H1 (cell line): ENCODE measurements at regions not wholly inside any gene's neighbourhood (a gene's known extent, or its start where the extent isn't known, plus 50 kb on each side); places are given as distances from the start of the nearest gene placed in this dataset.

Source experiments
- BACH1 ChIP-seq: IDR thresholded peaks from 2 replicates; pipeline ENCODE4 v1.6.1; 2012; ENCODE audit warnings: low read length, improper control_type of control experiment
- CREB1 ChIP-seq: IDR thresholded peaks from 2 replicates; pipeline ENCODE4 v1.6.1; 2012; ENCODE audit warnings: inconsistent platforms
- KDM4A ChIP-seq: IDR thresholded peaks from one replicate; pipeline ENCODE4 v1.7.1; 2012; ENCODE audit warnings: low read depth, mild to moderate bottlenecking, moderate library complexity, low read length, inconsistent platforms; ENCODE audit not compliant: severe bottlenecking
- SAP30 ChIP-seq: fragments of 300-600 bp; sonication (generic); IDR thresholded peaks from 2 replicates; pipeline ENCODE4 v1.7.1; 2012; ENCODE audit warnings: low read length, moderate library complexity, mild to moderate bottlenecking, inconsistent platforms; ENCODE audit not compliant: insufficient read depth, insufficient replicate concordance
- SIN3A ChIP-seq, 2 experiments: IDR thresholded peaks in 1 of 2; conservative IDR thresholded peaks in 1 of 2; 2 replicates each; pipeline ENCODE4 v1.6.1; 2011 to 2012; ENCODE audit warnings: low read length in 2 of 2, improper control_type of control experiment in 1 of 2, low read depth in 1 of 2, mild to moderate bottlenecking in 1 of 2
- SIRT6 ChIP-seq: IDR thresholded peaks from one replicate; pipeline ENCODE4 v1.7.1; 2012; ENCODE audit warnings: low read length, inconsistent platforms
- SP2 ChIP-seq: IDR thresholded peaks from 2 replicates; pipeline ENCODE4 v1.6.1; 2012; ENCODE audit warnings: mild to moderate bottlenecking, low read length, inconsistent platforms
- TF ChIP-seq, protein P1 (sequence below): IDR thresholded peaks from 2 replicates; pipeline ENCODE4 v1.6.1; 2011; ENCODE audit warnings: low read length, improper control_type of control experiment

DNA sequence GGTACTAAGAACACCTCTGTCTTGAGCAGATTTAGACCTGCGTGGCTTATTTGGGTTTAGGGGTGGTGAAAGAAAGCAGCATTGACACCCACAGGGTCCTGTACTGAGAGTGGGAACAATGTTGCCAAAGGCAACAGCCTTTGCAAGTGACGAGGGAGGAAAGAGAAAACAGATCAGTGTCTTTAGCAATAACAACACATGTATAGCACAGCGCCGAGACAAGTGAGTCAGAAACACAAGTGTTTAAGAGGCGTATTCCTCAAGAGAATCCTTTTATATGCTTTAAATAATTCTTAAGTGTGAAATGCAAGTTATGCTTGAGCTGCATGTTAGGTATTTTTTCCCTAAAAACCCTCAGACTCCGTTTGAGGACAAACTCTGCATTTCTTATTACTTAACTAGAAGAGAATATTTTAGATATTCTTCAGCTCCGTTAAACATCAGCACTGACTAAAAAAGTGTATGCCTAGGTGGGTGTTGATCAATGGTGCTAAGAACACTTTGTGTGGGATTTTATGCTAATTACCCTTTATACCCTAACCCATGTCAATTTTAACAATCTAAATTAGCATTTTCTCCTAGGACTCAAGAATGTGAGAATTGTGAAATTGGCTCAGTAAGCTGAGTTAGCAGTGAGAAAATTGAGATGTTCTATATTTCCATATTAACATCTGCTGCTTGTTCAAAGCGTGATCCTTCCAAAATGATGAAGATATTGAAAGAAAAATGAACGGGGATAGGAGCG, 1095.4 kb upstream of the CELF2 start (continued):
- TF ChIP-seq BACH1 (no peak), SP2 (no peak), KDM4A (no peak), SIRT6 (no peak), SAP30 (no peak), SIN3A (conservative IDR thresholded peaks at IDR 0.05 in 1 of 2, IDR thresholded peaks at IDR 0.05 in 1 of 2; ENCODE audit: low read depth in 1 of 2, low read length in 2 of 2) (no peak), CREB1 (no peak)
- TF ChIP-seq, protein P1, sequence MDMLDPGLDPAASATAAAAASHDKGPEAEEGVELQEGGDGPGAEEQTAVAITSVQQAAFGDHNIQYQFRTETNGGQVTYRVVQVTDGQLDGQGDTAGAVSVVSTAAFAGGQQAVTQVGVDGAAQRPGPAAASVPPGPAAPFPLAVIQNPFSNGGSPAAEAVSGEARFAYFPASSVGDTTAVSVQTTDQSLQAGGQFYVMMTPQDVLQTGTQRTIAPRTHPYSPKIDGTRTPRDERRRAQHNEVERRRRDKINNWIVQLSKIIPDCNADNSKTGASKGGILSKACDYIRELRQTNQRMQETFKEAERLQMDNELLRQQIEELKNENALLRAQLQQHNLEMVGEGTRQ: no peak
